ENCODE measurements at regions not wholly inside any gene's neighbourhood (a gene's known extent, or its start where the extent isn't known, plus 50 kb on each side); places are given as distances from the start of the nearest gene placed in this dataset.

GRCh38 chr18:34345738-34346137, 121.0 kb upstream of the NOL4 start:
- Mint-ChIP-seq H3K27me3 (ENCODE audit: unreplicated experiment) (no peaks in the 10 kb centered on the region), H3K9me3 (ENCODE audit: low read depth, unreplicated experiment) (no peaks in the 10 kb centered on the region), H3K27ac (ENCODE audit: unreplicated experiment) (no peak overlapping the region), H3K4me3 (ENCODE audit: low read depth, unreplicated experiment) (no peak overlapping the region), H3K36me3 (ENCODE audit: insufficient read depth, unreplicated experiment) (no peaks in the 10 kb centered on the region), H3K4me1 (ENCODE audit: low read depth, unreplicated experiment) (peaks cover 10% of the 10 kb centered on the region)
- no TSS peak for BruUV-seq (replicated peaks)
- TF ChIP-seq, protein P1, sequence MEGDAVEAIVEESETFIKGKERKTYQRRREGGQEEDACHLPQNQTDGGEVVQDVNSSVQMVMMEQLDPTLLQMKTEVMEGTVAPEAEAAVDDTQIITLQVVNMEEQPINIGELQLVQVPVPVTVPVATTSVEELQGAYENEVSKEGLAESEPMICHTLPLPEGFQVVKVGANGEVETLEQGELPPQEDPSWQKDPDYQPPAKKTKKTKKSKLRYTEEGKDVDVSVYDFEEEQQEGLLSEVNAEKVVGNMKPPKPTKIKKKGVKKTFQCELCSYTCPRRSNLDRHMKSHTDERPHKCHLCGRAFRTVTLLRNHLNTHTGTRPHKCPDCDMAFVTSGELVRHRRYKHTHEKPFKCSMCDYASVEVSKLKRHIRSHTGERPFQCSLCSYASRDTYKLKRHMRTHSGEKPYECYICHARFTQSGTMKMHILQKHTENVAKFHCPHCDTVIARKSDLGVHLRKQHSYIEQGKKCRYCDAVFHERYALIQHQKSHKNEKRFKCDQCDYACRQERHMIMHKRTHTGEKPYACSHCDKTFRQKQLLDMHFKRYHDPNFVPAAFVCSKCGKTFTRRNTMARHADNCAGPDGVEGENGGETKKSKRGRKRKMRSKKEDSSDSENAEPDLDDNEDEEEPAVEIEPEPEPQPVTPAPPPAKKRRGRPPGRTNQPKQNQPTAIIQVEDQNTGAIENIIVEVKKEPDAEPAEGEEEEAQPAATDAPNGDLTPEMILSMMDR (IDR thresholded peaks at IDR 0.05; ENCODE audit: unreplicated experiment), result no peak
- CTCF ChIA-PET, result no interaction called here
- intact Hi-C loops (cut with micrococcal nuclease; ENCODE audit: unreplicated experiment), result no loop called here
- DNase-seq, result no peak

DNA sequence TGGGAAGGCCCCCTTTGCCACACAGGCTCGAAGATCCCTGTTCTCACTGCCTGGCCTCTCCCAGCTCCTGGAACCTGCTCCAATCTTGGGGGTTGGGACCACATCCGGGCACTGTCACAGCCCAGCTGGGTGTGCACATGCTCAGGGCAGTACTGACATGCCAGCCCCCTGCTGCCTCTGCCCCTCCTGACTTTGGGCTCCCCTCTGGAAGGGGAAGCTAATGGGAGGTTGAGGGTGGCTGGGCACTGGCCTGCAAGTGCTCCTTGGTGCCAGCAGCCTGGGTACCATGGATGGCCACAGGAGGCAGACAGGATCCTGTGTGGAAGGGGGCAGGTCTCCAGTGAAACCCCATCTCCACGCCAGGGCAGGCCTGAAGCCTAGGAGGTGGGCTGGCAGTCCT, 126.1 kb upstream of the NOL4 start:
- Mint-ChIP-seq H3K27ac (ENCODE audit: unreplicated experiment) (no peak overlapping the region), H3K27me3 (ENCODE audit: unreplicated experiment) (no peaks in the 10 kb centered on the region), H3K4me3 (ENCODE audit: low read depth, unreplicated experiment) (no peak overlapping the region), H3K36me3 (ENCODE audit: insufficient read depth, unreplicated experiment) (no peaks in the 10 kb centered on the region), H3K9me3 (ENCODE audit: low read depth, unreplicated experiment) (no peaks in the 10 kb centered on the region), H3K4me1 (ENCODE audit: low read depth, unreplicated experiment) (no peaks in the 10 kb centered on the region)
- TF ChIP-seq, protein P1 (IDR thresholded peaks at IDR 0.05; ENCODE audit: unreplicated experiment), result no peak
- DNase-seq, result no peak
- CTCF ChIA-PET, result no interaction called here
- intact Hi-C loops (cut with micrococcal nuclease; ENCODE audit: unreplicated experiment), result no loop called here
- no TSS peak for BruUV-seq (replicated peaks)

DNA sequence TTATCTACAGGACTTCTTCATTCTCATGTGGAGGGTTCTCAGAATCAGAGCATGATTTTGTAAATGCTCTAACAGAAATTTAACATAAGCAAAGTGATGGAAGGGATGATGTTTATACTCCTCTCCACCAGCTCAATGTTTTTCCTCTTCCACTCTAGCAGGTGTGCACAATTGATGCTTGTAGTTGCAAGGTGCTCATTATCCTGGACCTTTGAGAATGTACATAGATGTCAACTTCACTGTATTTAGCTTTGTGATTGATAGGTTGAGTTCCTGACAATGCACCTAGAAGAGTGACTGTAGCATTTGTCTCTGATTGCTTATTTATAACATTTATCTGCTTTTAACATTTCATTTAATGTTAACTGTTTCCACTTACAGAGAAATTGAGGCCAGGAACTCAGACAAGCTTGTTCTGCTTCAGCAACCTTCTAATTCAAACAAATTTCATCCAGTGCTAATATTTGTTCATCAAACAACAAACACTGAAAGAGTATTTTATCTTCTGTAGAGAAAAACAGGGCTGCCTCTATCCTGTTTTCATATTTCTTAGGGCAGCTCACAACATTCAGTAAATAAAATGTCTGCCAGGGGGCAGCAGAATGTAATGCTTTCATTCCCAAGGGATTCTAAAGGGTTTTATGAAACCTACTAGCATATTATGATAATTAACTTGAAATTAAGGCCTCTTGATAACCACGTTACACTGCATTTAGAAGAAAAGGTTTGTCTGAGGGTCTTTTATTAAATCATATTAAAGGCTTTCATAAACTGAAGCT, 127.9 kb upstream of the NOL4 start:
- no peaks in the 10 kb centered on the region for H3K9me3 Mint-ChIP-seq (ENCODE audit: low read depth, unreplicated experiment)
- DNase-seq, result no peak
- TF ChIP-seq, protein P1 (IDR thresholded peaks at IDR 0.05; ENCODE audit: unreplicated experiment), result peak; percentile 14
- H3K4me3 Mint-ChIP-seq (ENCODE audit: low read depth, unreplicated experiment), result no peak overlapping the region
- no peaks in the 10 kb centered on the region for H3K4me1 Mint-ChIP-seq (ENCODE audit: low read depth, unreplicated experiment)
- no peaks in the 10 kb centered on the region for H3K27me3 Mint-ChIP-seq (ENCODE audit: unreplicated experiment)
- no peak overlapping the region for H3K27ac Mint-ChIP-seq (ENCODE audit: unreplicated experiment)
- BruUV-seq (replicated peaks), result no TSS peak
- CTCF ChIA-PET, result interaction anchor here (1.0 kb wide), 2 partner anchors 309 to 435 kb away, joined by 4 to 6 read pairs; no protein-coding TSS in a partner anchor
- intact Hi-C loops (cut with micrococcal nuclease; ENCODE audit: unreplicated experiment), result loop anchor here (1.0 kb wide), 1 partner anchor 436 kb away; no protein-coding TSS in a partner anchor
- no peaks in the 10 kb centered on the region for H3K36me3 Mint-ChIP-seq (ENCODE audit: insufficient read depth, unreplicated experiment)

- no peaks in the 10 kb centered on the region for H3K9me3 Mint-ChIP-seq (ENCODE audit: low read depth, unreplicated experiment)
These were observed 129.6 kb upstream of the NOL4 start for GRCh38 chr18:34354351-34354750.

More at GRCh38 chr18:34354351-34354750, 129.6 kb upstream of the NOL4 start:
- H3K27me3 Mint-ChIP-seq (ENCODE audit: unreplicated experiment), result no peaks in the 10 kb centered on the region
- no peaks in the 10 kb centered on the region for H3K4me1 Mint-ChIP-seq (ENCODE audit: low read depth, unreplicated experiment)
- CTCF ChIA-PET, result interaction anchor here (0.5 kb wide), 1 partner anchor 46 kb away, joined by 3 read pairs; no protein-coding TSS in a partner anchor
- intact Hi-C loops (cut with micrococcal nuclease; ENCODE audit: unreplicated experiment), result no loop called here
- H3K36me3 Mint-ChIP-seq (ENCODE audit: insufficient read depth, unreplicated experiment), result no peaks in the 10 kb centered on the region
- TF ChIP-seq, protein P1 (IDR thresholded peaks at IDR 0.05; ENCODE audit: unreplicated experiment), result no peak
- no peak overlapping the region for H3K27ac Mint-ChIP-seq (ENCODE audit: unreplicated experiment)
- no peak for DNase-seq
- no TSS peak for BruUV-seq (replicated peaks)
- H3K4me3 Mint-ChIP-seq (ENCODE audit: low read depth, unreplicated experiment), result no peak overlapping the region
